RWPE1 (cell line): ENCODE measurements at regions not wholly inside any gene's neighbourhood (a gene's known extent, or its start where the extent isn't known, plus 50 kb on each side); places are given as distances from the start of the nearest gene placed in this dataset.
A peak's percentile ranks its signal among the peaks of the same experiment; 100 is the strongest.

ENCODE experiments used
- CTCF ChIA-PET: fragments of 350-600 bp; sonication (Branson Sonifier 250); formaldehyde crosslinking; extraction: SDS; loops from one replicate; lab custom pipeline; 2021; lab: Yijun Ruan, JAX
- POLR2A ChIA-PET: fragments of 400-600 bp; formaldehyde crosslinking; extraction: SDS; loops from one replicate; lab custom pipeline; 2020; ENCODE audit warnings: antibody characterized with exemption; ENCODE audit not compliant: low non-redundant PET; lab: Yijun Ruan, JAX
- DNase-seq: peaks from one replicate; pipeline ENCODE4 v3.0.0; 2012; ENCODE audit warnings: low spot score
- H3K27ac ChIP-seq: fragments of 450-650 bp; 2 replicates; pipeline ENCODE4 v1.5.1; 2017
- TF ChIP-seq, protein P1 (sequence below): fragments of 450-650 bp; conservative IDR thresholded peaks from 2 replicates; pipeline ENCODE4 v1.5.1; 2017; ENCODE audit warnings: low read depth, mild to moderate bottlenecking

DNA sequence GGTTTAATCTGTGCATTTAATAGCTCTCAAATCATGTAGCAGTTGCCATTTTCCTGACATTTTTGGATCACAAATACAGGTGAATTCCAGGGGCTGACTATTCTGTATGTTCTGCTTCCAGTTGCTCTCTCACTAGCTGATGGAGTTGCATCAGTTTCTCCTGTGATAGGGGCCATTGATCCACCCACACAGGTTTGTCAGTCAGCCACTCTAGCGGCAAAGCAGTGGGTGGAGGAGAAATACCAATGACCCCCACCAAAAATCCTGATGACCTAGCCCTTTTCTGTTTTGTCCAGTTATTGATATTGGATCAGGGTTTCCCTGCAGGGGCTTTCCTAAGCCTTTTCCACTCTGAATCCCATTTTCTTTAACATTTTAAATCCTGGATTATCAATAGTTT lies 72.3 kb upstream of the BTN3A2 start:
- CTCF ChIA-PET = no interaction called here
- no peak overlapping the region for H3K27ac ChIP-seq
- no peak for DNase-seq
- TF ChIP-seq, protein P1, sequence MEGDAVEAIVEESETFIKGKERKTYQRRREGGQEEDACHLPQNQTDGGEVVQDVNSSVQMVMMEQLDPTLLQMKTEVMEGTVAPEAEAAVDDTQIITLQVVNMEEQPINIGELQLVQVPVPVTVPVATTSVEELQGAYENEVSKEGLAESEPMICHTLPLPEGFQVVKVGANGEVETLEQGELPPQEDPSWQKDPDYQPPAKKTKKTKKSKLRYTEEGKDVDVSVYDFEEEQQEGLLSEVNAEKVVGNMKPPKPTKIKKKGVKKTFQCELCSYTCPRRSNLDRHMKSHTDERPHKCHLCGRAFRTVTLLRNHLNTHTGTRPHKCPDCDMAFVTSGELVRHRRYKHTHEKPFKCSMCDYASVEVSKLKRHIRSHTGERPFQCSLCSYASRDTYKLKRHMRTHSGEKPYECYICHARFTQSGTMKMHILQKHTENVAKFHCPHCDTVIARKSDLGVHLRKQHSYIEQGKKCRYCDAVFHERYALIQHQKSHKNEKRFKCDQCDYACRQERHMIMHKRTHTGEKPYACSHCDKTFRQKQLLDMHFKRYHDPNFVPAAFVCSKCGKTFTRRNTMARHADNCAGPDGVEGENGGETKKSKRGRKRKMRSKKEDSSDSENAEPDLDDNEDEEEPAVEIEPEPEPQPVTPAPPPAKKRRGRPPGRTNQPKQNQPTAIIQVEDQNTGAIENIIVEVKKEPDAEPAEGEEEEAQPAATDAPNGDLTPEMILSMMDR = no peak
- POLR2A ChIA-PET = no interaction called here

DNA sequence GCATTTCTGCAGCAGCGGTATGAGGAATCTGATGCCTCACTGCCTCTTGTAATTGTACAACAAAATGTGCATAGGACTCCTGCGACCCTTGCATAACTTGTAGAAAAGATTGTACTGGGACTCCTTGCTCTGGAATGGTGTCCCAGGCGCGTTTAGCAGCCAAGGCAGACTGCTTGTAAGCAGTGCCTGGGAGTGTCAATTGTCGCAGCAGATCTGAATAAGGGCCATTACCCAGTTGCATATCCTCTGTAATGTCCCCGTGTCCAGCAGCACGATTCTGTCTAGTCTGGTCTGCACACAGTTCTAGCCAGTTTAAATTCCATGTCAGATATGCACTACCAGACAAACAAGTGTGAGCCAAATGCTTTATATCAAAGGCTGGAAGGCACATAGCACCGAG lies 70.7 kb upstream of the BTN3A2 start:
- DNase-seq = no peak
- TF ChIP-seq, protein P1 = no peak
- ChIA-PET CTCF (interaction anchor here (0.6 kb wide), 1 partner anchor 278 kb away, joined by 6 read pairs; no protein-coding TSS in a partner anchor), POLR2A (no interaction called here)
- H3K27ac ChIP-seq = no peak overlapping the region

DNA sequence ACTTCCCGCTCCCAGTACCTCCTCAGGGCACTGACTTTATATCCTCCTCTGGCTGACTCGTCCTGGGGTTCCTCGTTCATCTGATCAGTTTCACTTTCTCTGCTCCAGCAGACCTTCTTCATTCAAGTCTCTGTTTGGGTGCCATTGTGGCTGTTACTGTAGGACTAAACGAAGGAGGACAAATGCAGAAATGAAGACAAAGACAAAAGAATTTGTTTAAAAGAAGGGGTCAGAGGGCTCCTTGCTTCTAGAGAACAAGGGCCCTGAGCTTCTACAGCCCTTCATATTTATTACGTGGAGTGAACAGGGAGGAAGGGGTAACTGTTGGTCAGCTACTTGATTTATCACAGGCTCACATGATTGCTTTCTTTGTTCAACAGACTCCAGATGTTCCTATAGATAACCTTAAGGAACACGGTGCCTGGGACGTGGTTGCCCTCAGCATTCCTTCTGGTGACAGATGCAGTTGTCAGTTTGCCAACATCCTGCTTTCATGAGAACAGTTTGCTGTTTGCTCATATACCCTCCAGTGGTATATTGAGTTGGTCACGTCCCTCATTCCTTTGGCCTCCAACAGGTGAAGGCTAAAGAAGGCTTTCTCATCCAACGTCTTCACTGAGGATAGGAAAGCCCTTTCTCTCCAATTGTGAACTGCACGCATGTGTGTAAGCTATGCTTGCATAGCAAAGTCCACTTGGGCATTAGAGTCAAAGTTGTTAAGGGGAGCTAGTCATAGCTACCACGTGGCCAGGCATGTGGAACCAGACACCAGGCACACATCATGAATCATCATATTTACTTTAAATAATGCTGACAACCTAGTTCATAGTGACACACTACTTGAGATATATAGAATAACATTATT lies 69.1 kb upstream of the BTN3A2 start:
- no peak overlapping the region for H3K27ac ChIP-seq
- TF ChIP-seq, protein P1 = no peak
- DNase-seq = peak; percentile 66
- POLR2A ChIA-PET = no interaction called here
- CTCF ChIA-PET = interaction anchor here (0.5 kb wide), 1 partner anchor 276 kb away, joined by 3 read pairs; no protein-coding TSS in a partner anchor

DNA sequence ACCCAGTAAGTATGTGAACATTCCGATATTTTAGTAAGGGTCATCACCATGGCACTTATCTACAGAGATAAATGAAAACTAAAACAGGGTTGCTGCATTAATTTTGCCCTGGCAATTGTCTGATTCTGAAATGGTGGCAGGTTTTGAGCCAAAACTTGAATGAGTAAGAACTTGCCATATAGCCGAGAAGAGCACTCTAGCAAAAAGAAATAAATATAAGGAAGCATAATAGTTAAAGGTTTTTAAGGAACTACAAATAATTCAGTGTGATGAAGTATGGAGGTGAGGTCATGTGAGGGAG lies 68.5 kb upstream of the BTN3A2 start:
- ChIA-PET CTCF (no interaction called here), POLR2A (no interaction called here)
- TF ChIP-seq, protein P1 = no peak
- DNase-seq = no peak
- H3K27ac ChIP-seq = no peak overlapping the region

DNA sequence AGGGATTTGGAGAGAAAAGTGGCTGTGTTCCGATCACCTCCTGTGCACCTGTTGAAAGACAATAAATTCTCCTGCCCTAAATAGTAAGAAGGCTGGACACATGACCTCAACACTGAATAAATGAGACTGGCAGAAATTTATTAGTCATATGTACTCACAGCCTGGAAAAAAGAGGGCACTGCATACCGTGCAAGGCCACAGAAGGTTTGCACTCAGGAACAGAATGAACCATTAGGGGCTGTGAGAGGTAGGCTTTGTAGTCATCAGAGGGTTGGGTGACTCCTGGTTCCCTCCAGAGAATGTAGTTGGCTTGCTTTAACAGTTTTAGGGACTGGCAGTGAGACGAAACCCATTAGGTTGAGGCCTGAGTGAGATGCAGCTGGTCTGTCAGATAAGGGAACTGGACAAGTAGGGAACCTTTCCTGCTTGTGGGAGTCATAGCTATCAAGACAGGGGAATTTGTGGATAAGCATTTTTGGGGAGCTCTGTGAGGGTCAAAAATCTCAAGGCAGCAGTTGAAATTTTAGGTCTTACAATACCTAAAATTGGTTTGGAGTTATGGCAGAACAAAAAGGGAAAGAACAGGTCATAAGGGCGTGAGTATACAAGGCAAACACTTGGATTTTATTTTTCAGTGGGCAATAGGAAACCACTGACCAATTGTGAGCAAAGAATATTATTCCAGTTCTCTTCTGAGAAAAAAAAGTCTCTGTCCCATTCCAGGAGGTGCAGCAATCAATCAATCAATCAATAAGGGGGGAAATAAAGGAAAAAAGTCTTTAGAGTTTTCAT lies 67.9 kb upstream of the BTN3A2 start:
- TF ChIP-seq, protein P1 = no peak

DNA sequence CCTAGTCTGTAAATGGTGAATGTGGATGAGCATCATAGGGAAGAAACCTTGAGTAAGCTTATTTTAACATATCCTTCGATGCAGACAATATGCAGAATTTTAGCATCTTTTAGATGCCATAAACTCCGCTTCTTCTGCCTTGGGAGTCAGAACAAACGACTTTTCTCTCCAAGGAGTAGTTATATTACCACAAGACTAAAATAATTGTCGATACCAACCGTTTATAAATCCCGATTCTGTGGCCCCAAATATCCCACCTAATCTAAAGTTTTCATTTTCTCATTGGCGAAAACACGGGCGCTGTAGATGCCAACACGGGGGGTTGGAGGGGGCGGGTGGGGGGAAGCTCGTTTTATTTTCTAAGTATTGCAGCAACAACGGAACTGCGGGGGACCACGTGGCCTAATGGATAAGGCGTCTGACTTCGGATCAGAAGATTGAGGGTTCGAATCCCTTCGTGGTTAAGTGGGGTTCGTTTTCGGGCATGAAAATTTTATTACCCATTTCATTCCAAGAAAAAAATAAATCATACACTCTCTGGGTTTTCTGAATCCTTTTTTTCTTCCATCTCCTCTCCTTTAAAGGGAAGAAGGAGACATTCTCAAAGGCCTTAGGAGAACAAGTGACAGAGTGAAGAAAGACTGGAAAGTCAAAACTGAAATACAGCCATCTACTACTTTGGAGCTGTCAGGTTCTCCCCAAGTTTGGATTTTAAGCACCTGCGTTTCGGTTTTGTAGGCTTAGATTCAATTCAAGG lies 65.5 kb upstream of the BTN3A2 start:
- TF ChIP-seq, protein P1 = no peak
- DNase-seq = no peak
- CTCF ChIA-PET = no interaction called here
- H3K27ac ChIP-seq = no peak overlapping the region
- POLR2A ChIA-PET = no interaction called here

More for the DNA sequence above, 67.9 kb upstream of the BTN3A2 start:
- DNase-seq = no peak
- ChIA-PET CTCF (interaction anchor here (0.5 kb wide), 1 partner anchor 213 kb away, joined by 5 read pairs; no protein-coding TSS in a partner anchor), POLR2A (no interaction called here)
- H3K27ac ChIP-seq = no peak overlapping the region
